H1 (cell line): ENCODE measurements at regions not wholly inside any gene's neighbourhood (a gene's known extent, or its start where the extent isn't known, plus 50 kb on each side); places are given as distances from the start of the nearest gene placed in this dataset.

Experiments used
- CTCF ChIA-PET: fragments of 300-600 bp; sonication (Branson Sonifier 250); formaldehyde crosslinking; loops from one replicate; lab custom pipeline; 2021; ENCODE audit not compliant: partially characterized antibody; lab: Charles Lee
- POLR2A ChIA-PET: fragments of 300-600 bp; sonication (Branson Sonifier 250); formaldehyde crosslinking; loops from one replicate; lab custom pipeline; 2021; ENCODE audit warnings: inconsistent platforms; ENCODE audit not compliant: partially characterized antibody; lab: Charles Lee
- DNase-seq, 2 experiments: peaks; one replicate each; pipeline versions ENCODE4 v3.0.0 to v3.0.0-alpha.2; 2010 to 2022; ENCODE audit warnings: low spot score in 2 of 2, low read depth in 1 of 2, mixed read lengths in 1 of 2
- FAIRE-seq: peaks from 2 replicates; lab custom pipeline; 2011; peaks lifted over from hg19 to GRCh38; lab: Jason Lieb, UNC
- H2AFZ ChIP-seq: 2 replicates; pipeline ENCODE4 v1.8.1; 2012; ENCODE audit warnings: low read length, inconsistent platforms
- H2AK5ac ChIP-seq: 2 replicates; pipeline ENCODE4 v1.6.1; 2013; ENCODE audit warnings: low read depth, low read length
- H2BK120ac ChIP-seq: replicated peaks from 2 replicates; pipeline ENCODE3; 2013; ENCODE audit warnings: low read depth, low read length, inconsistent platforms
- H2BK12ac ChIP-seq: 2 replicates; pipeline ENCODE4 v1.6.1; 2013; ENCODE audit warnings: low read depth, low read length
- H2BK15ac ChIP-seq: 2 replicates; pipeline ENCODE4 v1.6.1; 2013; ENCODE audit warnings: low read length
- H2BK20ac ChIP-seq: 2 replicates; pipeline ENCODE4 v1.6.1; 2013; ENCODE audit warnings: low read length
- H2BK5ac ChIP-seq: 2 replicates; pipeline ENCODE4 v1.6.1; 2013; ENCODE audit warnings: low read depth, low read length
- H3K14ac ChIP-seq: 2 replicates; pipeline ENCODE4 v1.6.1; 2013; ENCODE audit warnings: inconsistent platforms; ENCODE audit not compliant: insufficient read length
- H3K18ac ChIP-seq: 2 replicates; pipeline ENCODE4 v1.6.1; 2013; ENCODE audit warnings: low read length; ENCODE audit errors: extremely low read depth
- H3K23ac ChIP-seq: 2 replicates; pipeline ENCODE4 v1.6.1; 2013; ENCODE audit warnings: inconsistent platforms; ENCODE audit not compliant: insufficient read length
- H3K23me2 ChIP-seq: 2 replicates; pipeline ENCODE4 v1.6.1; 2013; ENCODE audit warnings: low read depth, low read length
- H3K27ac ChIP-seq: 2 replicates; pipeline ENCODE4 v1.6.1; 2011; ENCODE audit warnings: low read depth, low read length, inconsistent platforms
- H3K27me3 ChIP-seq, 4 experiments: replicated peaks in 1 of 4; 1 replicate in 1 of 4; 2 replicates in 3 of 4; pipeline versions ENCODE4 v1.6.1 to v1.8.1; 2011 to 2013; ENCODE audit warnings: low read length in 3 of 4, mild to moderate bottlenecking in 3 of 4, inconsistent platforms in 2 of 4, mixed read lengths in 2 of 4, moderate library complexity in 1 of 4; ENCODE audit not compliant: control insufficient read depth in 3 of 4, insufficient read depth in 3 of 4; ENCODE audit errors: extremely low read depth in 1 of 4
- H3K36me3 ChIP-seq, 4 experiments: 2 replicates each; pipeline versions ENCODE4 v1.6.1 to v1.8.1; 2011 to 2013; ENCODE audit warnings: mild to moderate bottlenecking in 4 of 4, low read length in 3 of 4, moderate library complexity in 2 of 4, control low read depth in 1 of 4, inconsistent platforms in 1 of 4; ENCODE audit not compliant: insufficient read depth in 4 of 4, control insufficient read depth in 2 of 4
- H3K4ac ChIP-seq: replicated peaks from 2 replicates; pipeline ENCODE3; 2013; ENCODE audit warnings: low read length, low read depth, mixed read lengths, inconsistent platforms; ENCODE audit not compliant: insufficient read length
- H3K4me1 ChIP-seq, 4 experiments: replicated peaks in 1 of 4; 1 replicate in 1 of 4; 2 replicates in 3 of 4; pipeline versions ENCODE4 v1.6.1 to v1.8.1; 2011 to 2013; ENCODE audit warnings: low read length in 3 of 4, inconsistent platforms in 2 of 4, mixed read lengths in 1 of 4; ENCODE audit not compliant: insufficient read depth in 4 of 4, control insufficient read depth in 3 of 4
- H3K4me2 ChIP-seq, 2 experiments: 2 replicates each; pipeline versions ENCODE4 v1.6.1 to v1.8.1; 2011 to 2013; ENCODE audit warnings: low read depth in 2 of 2, low read length in 2 of 2, control low read depth in 1 of 2, inconsistent platforms in 1 of 2, mild to moderate bottlenecking in 1 of 2; ENCODE audit not compliant: insufficient read depth in 1 of 2
- H3K4me3 ChIP-seq, 4 experiments: fragments of 200-600, 300-600 bp in 1 of 4; sonication (generic), shearing (Covaris generic), sonication (Bioruptor Twin) in 1 of 4; 2 replicates each; pipeline versions ENCODE4 v1.5.1 to v1.8.1; 2011 to 2016; ENCODE audit warnings: low read length in 4 of 4, low read depth in 3 of 4, control low read depth in 2 of 4, inconsistent platforms in 2 of 4, mild to moderate bottlenecking in 2 of 4, mixed read lengths in 1 of 4, moderate library complexity in 1 of 4; ENCODE audit not compliant: insufficient read depth in 2 of 4; ENCODE audit errors: extremely low read depth in 1 of 4
- H3K56ac ChIP-seq: replicated peaks from 2 replicates; pipeline ENCODE3; 2013; ENCODE audit warnings: low read depth, mild to moderate bottlenecking, mixed read lengths, low read length, inconsistent platforms; ENCODE audit not compliant: insufficient read length
- H3K79me1 ChIP-seq: 2 replicates; pipeline ENCODE4 v1.6.1; 2013; ENCODE audit warnings: low read depth, low read length, control low read depth
- H3K79me2 ChIP-seq, 2 experiments: 2 replicates each; pipeline versions ENCODE4 v1.6.1 to v1.8.1; 2012 to 2013; ENCODE audit warnings: low read length in 2 of 2, mild to moderate bottlenecking in 2 of 2, inconsistent platforms in 1 of 2; ENCODE audit not compliant: insufficient read depth in 2 of 2, control insufficient read depth in 1 of 2
- H3K9ac ChIP-seq, 4 experiments: replicated peaks in 1 of 4; 1 replicate in 1 of 4; 2 replicates in 3 of 4; pipeline versions ENCODE4 v1.6.1 to v1.8.1; 2011 to 2013; ENCODE audit warnings: low read depth in 3 of 4, low read length in 3 of 4, control low read depth in 2 of 4, mild to moderate bottlenecking in 2 of 4, moderate library complexity in 2 of 4, inconsistent platforms in 1 of 4; ENCODE audit errors: extremely low read depth in 1 of 4
- H3K9me3 ChIP-seq, 2 experiments: 2 replicates each; pipeline versions ENCODE4 v1.6.1 to v1.8.1; 2012 to 2013; ENCODE audit warnings: mild to moderate bottlenecking in 2 of 2, moderate library complexity in 2 of 2, control low read depth in 1 of 2, inconsistent platforms in 1 of 2, low read depth in 1 of 2, low read length in 1 of 2, mixed read lengths in 1 of 2; ENCODE audit not compliant: insufficient read depth in 2 of 2
- H4K20me1 ChIP-seq, 2 experiments: replicated peaks in 1 of 2; 2 replicates each; pipeline versions ENCODE3 to v1.8.1; 2011 to 2013; ENCODE audit warnings: inconsistent platforms in 2 of 2, low read length in 2 of 2, mild to moderate bottlenecking in 1 of 2; ENCODE audit not compliant: insufficient read depth in 2 of 2, control insufficient read depth in 1 of 2
- H4K5ac ChIP-seq: 2 replicates; pipeline ENCODE4 v1.6.1; 2013; ENCODE audit warnings: low read length, low read depth, mixed read lengths, inconsistent platforms; ENCODE audit not compliant: insufficient read length
- H4K8ac ChIP-seq: 2 replicates; pipeline ENCODE4 v1.8.0; 2013; ENCODE audit warnings: mild to moderate bottlenecking, moderate library complexity, low read length, inconsistent platforms; ENCODE audit not compliant: insufficient read depth; ENCODE audit errors: extremely low read depth
- H4K91ac ChIP-seq: replicated peaks from 2 replicates; pipeline ENCODE3; 2013; ENCODE audit warnings: low read length, mixed read lengths, inconsistent platforms; ENCODE audit not compliant: insufficient read length
- ATF2 ChIP-seq: IDR thresholded peaks from 2 replicates; pipeline ENCODE4 v1.6.1; 2012; ENCODE audit warnings: low read length, inconsistent platforms
- ATF3 ChIP-seq: IDR thresholded peaks from 2 replicates; pipeline ENCODE4 v1.6.1; 2011; ENCODE audit warnings: low read depth, mild to moderate bottlenecking, low read length; ENCODE audit not compliant: insufficient read depth
- CBX5 ChIP-seq: fragments of 300-800, 300-1000 bp; sonication (generic); IDR thresholded peaks from 2 replicates; pipeline ENCODE4 v1.7.1; 2016; ENCODE audit warnings: antibody characterized with exemption, low read length, low read depth
- CBX8 ChIP-seq: fragments of 300-800, 300-1000 bp; sonication (generic); IDR thresholded peaks from 2 replicates; pipeline ENCODE4 v1.7.1; 2016; ENCODE audit warnings: low read depth, low read length, borderline replicate concordance
- GABPA ChIP-seq: IDR thresholded peaks from 2 replicates; pipeline ENCODE4 v1.6.1; 2011; ENCODE audit warnings: mild to moderate bottlenecking, low read length, moderate library complexity, borderline replicate concordance; ENCODE audit not compliant: insufficient read depth
- KDM1A ChIP-seq: fragments of 200-600, 300-600 bp; sonication (generic); IDR thresholded peaks from 2 replicates; pipeline ENCODE4 v1.7.1; 2016; ENCODE audit warnings: mild to moderate bottlenecking, low read length, borderline replicate concordance
- KDM5A ChIP-seq: fragments of 200-600 bp; IDR thresholded peaks from 2 replicates; pipeline ENCODE4 v1.7.1; 2012; ENCODE audit warnings: mild to moderate bottlenecking, low read length, inconsistent platforms, mixed read lengths
- NANOG ChIP-seq: IDR thresholded peaks from 2 replicates; pipeline ENCODE4 v1.6.1; 2011; ENCODE audit warnings: low read length, low read depth, mild to moderate bottlenecking, inconsistent platforms; ENCODE audit not compliant: insufficient read depth, poor library complexity, severe bottlenecking
- POLR2AphosphoS5 ChIP-seq: IDR thresholded peaks from 2 replicates; pipeline ENCODE4 v1.6.1; 2011; ENCODE audit warnings: low read depth, low read length
- RBBP5 ChIP-seq: IDR thresholded peaks from 2 replicates; pipeline ENCODE4 v1.7.1; 2012; ENCODE audit warnings: low read depth, mild to moderate bottlenecking, inconsistent platforms, low read length, moderate library complexity, borderline replicate concordance
- RXRA ChIP-seq: IDR thresholded peaks from 2 replicates; pipeline ENCODE4 v1.6.1; 2011; ENCODE audit warnings: low read depth, mild to moderate bottlenecking, low read length, moderate library complexity; ENCODE audit not compliant: insufficient read depth
- SP1 ChIP-seq: IDR thresholded peaks from 2 replicates; pipeline ENCODE4 v1.6.1; 2011; ENCODE audit warnings: low read depth, low read length
- ZNF274 ChIP-seq: IDR thresholded peaks from 2 replicates; pipeline ENCODE4 v1.7.0; 2012; ENCODE audit warnings: low read length, borderline replicate concordance; ENCODE audit errors: extremely low read depth
- WGBS, 2 experiments: shearing (Covaris generic) in 1 of 2; methylation state at CpG; one replicate each; pipeline versions ENCODE4 v1.1.6 to v1.1.7; 2013 to 2015; ENCODE audit warnings: low lambda C conversion rate in 2 of 2, mixed read lengths in 2 of 2, inconsistent platforms in 1 of 2, low coverage in 1 of 2, missing lambda C conversion rate in 1 of 2; ENCODE audit not compliant: insufficient replicate concordance in 2 of 2, insufficient coverage in 1 of 2, insufficient read length in 1 of 2; ENCODE audit errors: extremely low coverage in 1 of 2, missing lambda C conversion rate in 1 of 2; 5-methylcytosine and 5-hydroxymethylcytosine counted together

- H3K14ac ChIP-seq: no peak overlapping the region
- no peaks in the 10 kb centered on the region for H3K79me1 ChIP-seq
- no peak overlapping the region for H2BK12ac ChIP-seq
- peaks cover 0 to 6% (median 4%) of the 10 kb centered on the region in 4 experiments; a peak in 3 of 7 replicates for H3K4me1 ChIP-seq
- no peak overlapping the region for H3K9ac ChIP-seq
- H3K18ac ChIP-seq: no peak overlapping the region
- H3K79me2 ChIP-seq: no peaks in the 10 kb centered on the region
- H3K27ac ChIP-seq: no peak overlapping the region
- FAIRE-seq (no peak), DNase-seq (no peak)
- 53% methylated on average over 4 of the region's 4 CpGs; no CpG with 5 or more reads in 1 of the 2 experiments for WGBS, 2 experiments
- no peak overlapping the region for H4K8ac ChIP-seq
- no peak overlapping the region for H2AFZ ChIP-seq
- no peaks in the 10 kb centered on the region for H3K9me3 ChIP-seq
- no peak overlapping the region for H2BK20ac ChIP-seq
- no peak overlapping the region for H3K23ac ChIP-seq
- no peak overlapping the region for H3K4me2 ChIP-seq
- no peaks in the 10 kb centered on the region for H4K20me1 ChIP-seq
- no peak overlapping the region for H4K5ac ChIP-seq
- H3K27me3 ChIP-seq: no peaks in the 10 kb centered on the region
- H2BK15ac ChIP-seq: no peak overlapping the region
- no peak overlapping the region for H3K4me3 ChIP-seq
- H3K36me3 ChIP-seq: no peaks in the 10 kb centered on the region
- no peak overlapping the region for H3K4ac ChIP-seq
- no peak overlapping the region for H3K56ac ChIP-seq
- CTCF ChIA-PET: no interaction called here
- H3K23me2 ChIP-seq: no peaks in the 10 kb centered on the region
- no peak overlapping the region for H2AK5ac ChIP-seq
- H4K91ac ChIP-seq: no peak overlapping the region
- H2BK5ac ChIP-seq: no peak overlapping the region
- POLR2A ChIA-PET: no interaction called here
- no peak overlapping the region for H2BK120ac ChIP-seq
- TF ChIP-seq ATF3 (no peak), CBX8 (no peak), ATF2 (no peak), NANOG (no peak), KDM5A (no peak), SP1 (no peak), GABPA (no peak), RXRA (no peak), CBX5 (no peak), POLR2AphosphoS5 (no peak), ZNF274 (no peak), RBBP5 (no peak), KDM1A (no peak)
These were observed 293.7 kb upstream of the HDAC4 start for GRCh38 chr2:239694487-239694886.
